K562 (cell line): ENCODE measurements at regions not wholly inside any gene's neighbourhood (a gene's known extent, or its start where the extent isn't known, plus 50 kb on each side); places are given as distances from the start of the nearest gene placed in this dataset.

Source experiments
- ATAC-seq: fragments of 200-7000 bp; cut with Tn5 transposase; 3 replicates; pipeline ENCODE4 v1.9.1; 2020; ENCODE audit warnings: moderate library complexity
- BruUV-seq: library from RNA; stranded (reverse); fragments of 400-500 nt; replicated peaks from 2 replicates; lab custom pipeline; 2021; lab: Mats Ljungman, UMichigan
- CTCF ChIA-PET: fragments of 300-600 bp; formaldehyde crosslinking; extraction: SDS; loops from one replicate; lab custom pipeline; 2021; ENCODE audit warnings: low intra/inter-chr PET ratio; lab: Yijun Ruan, JAX
- POLR2A ChIA-PET: fragments of 300-600, 350-650 bp; sonication (Branson Sonifier 250); formaldehyde crosslinking; extraction: SDS; loops from one replicate; lab custom pipeline; 2021; ENCODE audit warnings: antibody characterized with exemption, inconsistent platforms; lab: Yijun Ruan, JAX
- DNase-seq, 4 experiments: peaks; one replicate each; pipeline versions ENCODE4 v3.0.0 to v3.0.0-alpha.2; 2011 to 2018; ENCODE audit warnings: low spot score in 3 of 4, mixed read lengths in 3 of 4; ENCODE audit errors: extremely low read depth in 1 of 4
- FAIRE-seq: peaks from 2 replicates; lab custom pipeline; 2011; peaks lifted over from hg19 to GRCh38; lab: Jason Lieb, UNC
- H2AFZ ChIP-seq: 2 replicates; pipeline ENCODE4 v1.6.0; 2011; ENCODE audit warnings: low read depth, low read length, control low read depth, inconsistent platforms
- H3K27ac ChIP-seq: fragments of 200-600 bp; 3 replicates; pipeline ENCODE4 v1.8.0; 2011; ENCODE audit warnings: low read depth, mild to moderate bottlenecking, control low read depth, inconsistent platforms, low read length, moderate library complexity, mixed read lengths; ENCODE audit errors: extremely low read depth
- H3K27me3 ChIP-seq, 2 experiments: fragments of 300-600 bp in 1 of 2; 2 replicates in 1 of 2; 3 replicates in 1 of 2; pipeline versions ENCODE4 v1.6.0 to v1.8.0; 2011; ENCODE audit warnings: inconsistent platforms in 2 of 2, low read length in 2 of 2, mild to moderate bottlenecking in 1 of 2, mixed read lengths in 1 of 2, moderate library complexity in 1 of 2; ENCODE audit not compliant: control insufficient read depth in 2 of 2, insufficient read depth in 2 of 2
- H3K36me3 ChIP-seq: fragments of 300-600 bp; 3 replicates; pipeline ENCODE4 v1.8.0; 2011; ENCODE audit warnings: mild to moderate bottlenecking, low read length, inconsistent platforms; ENCODE audit not compliant: control insufficient read depth, insufficient read depth
- H3K4me1 ChIP-seq, 2 experiments: fragments of 200-600 bp in 1 of 2; replicated peaks in 1 of 2; 2 replicates in 1 of 2; 3 replicates in 1 of 2; pipeline versions ENCODE4 v1.5.1 to v1.8.0; 2011; ENCODE audit warnings: inconsistent platforms in 2 of 2, low read length in 2 of 2, mild to moderate bottlenecking in 1 of 2, mixed read lengths in 1 of 2, moderate library complexity in 1 of 2; ENCODE audit not compliant: control insufficient read depth in 2 of 2, insufficient read depth in 2 of 2
- H3K4me2 ChIP-seq: 2 replicates; pipeline ENCODE4 v1.6.1; 2011; ENCODE audit warnings: low read length, control low read depth, inconsistent platforms, mixed read lengths; ENCODE audit not compliant: insufficient read depth
- H3K4me3 ChIP-seq: fragments of 200-600 bp; sonication (generic), shearing (Covaris generic); 2 replicates; pipeline ENCODE4 v1.5.1; 2016; ENCODE audit warnings: control low read depth, inconsistent platforms
- H3K79me2 ChIP-seq: fragments of 200-600 bp; 3 replicates; pipeline ENCODE4 v1.8.0; 2011; ENCODE audit warnings: low read length, inconsistent platforms; ENCODE audit not compliant: control insufficient read depth, insufficient read depth
- H3K9ac ChIP-seq, 2 experiments: 2 replicates each; pipeline versions ENCODE4 v1.6.0 to v1.6.1; 2011; ENCODE audit warnings: low read depth in 2 of 2, low read length in 2 of 2, control low read depth in 1 of 2, inconsistent platforms in 1 of 2, mild to moderate bottlenecking in 1 of 2, mixed read lengths in 1 of 2; ENCODE audit not compliant: insufficient read depth in 1 of 2
- H3K9me1 ChIP-seq: one replicate; pipeline ENCODE4 v1.6.0; 2011; ENCODE audit warnings: inconsistent platforms, mild to moderate bottlenecking, low read length, moderate library complexity; ENCODE audit not compliant: control insufficient read depth, insufficient read depth
- H3K9me3 ChIP-seq: replicated peaks from 2 replicates; pipeline ENCODE4 v1.5.1; 2011; ENCODE audit warnings: low read depth, low read length, inconsistent platforms; ENCODE audit not compliant: control insufficient read depth, insufficient read depth
- H4K20me1 ChIP-seq: replicated peaks from 2 replicates; pipeline ENCODE4 v1.6.1; 2011; ENCODE audit warnings: low read length, inconsistent platforms, mixed read lengths; ENCODE audit not compliant: control insufficient read depth, insufficient read depth
- CBX1 ChIP-seq: sonication (generic); IDR thresholded peaks from 2 replicates; pipeline ENCODE4 v1.6.1; 2016; ENCODE audit warnings: antibody characterized with exemption, low read depth, mild to moderate bottlenecking
- CBX5 ChIP-seq: IDR thresholded peaks from 2 replicates; pipeline ENCODE4 v1.6.1; 2014; ENCODE audit warnings: low read depth, borderline replicate concordance
- CREB1 ChIP-seq, 2 experiments: sonication (generic) in 1 of 2; formaldehyde crosslinking in 1 of 2; IDR thresholded peaks; 2 replicates each; pipeline versions ENCODE4 v1.6.1 to v1.8.0; 2012 to 2022; ENCODE audit warnings: inconsistent platforms in 1 of 2, mild to moderate bottlenecking in 1 of 2, missing genetic modification reagents in 1 of 2, moderate library complexity in 1 of 2
- DMBX1 ChIP-seq: fragments of 250-450 bp; sonication (Bioruptor Pico); IDR thresholded peaks from 2 replicates; pipeline ENCODE4 v1.8.0; 2022; ENCODE audit warnings: inconsistent platforms, mild to moderate bottlenecking, moderate library complexity, borderline replicate concordance
- GTF2A2 ChIP-seq: IDR thresholded peaks from 2 replicates; pipeline ENCODE4 v1.6.1; 2016; ENCODE audit warnings: mild to moderate bottlenecking, missing genetic modification characterization, missing compliant biosample characterization
- HMG20B ChIP-seq: fragments of 250-450 bp; sonication (Bioruptor Pico); IDR thresholded peaks from 2 replicates; pipeline ENCODE4 v1.5.0; 2021; ENCODE audit warnings: mild to moderate bottlenecking
- JUN ChIP-seq, 2 experiments: sonication (generic) in 1 of 2; formaldehyde crosslinking in 1 of 2; IDR thresholded peaks; 2 replicates each; pipeline versions ENCODE4 v1.6.1 to v1.8.0; 2012 to 2022; ENCODE audit warnings: borderline replicate concordance in 2 of 2, mild to moderate bottlenecking in 2 of 2, improper control_type of control experiment in 1 of 2, low read depth in 1 of 2, low read length in 1 of 2, missing genetic modification reagents in 1 of 2
- NBN ChIP-seq: fragments of 450-650 bp; IDR thresholded peaks from 2 replicates; pipeline ENCODE4 v1.6.1; 2016; ENCODE audit warnings: low read depth, mild to moderate bottlenecking
- PCBP1 ChIP-seq: fragments of 200-400 bp; formaldehyde crosslinking; IDR thresholded peaks from 2 replicates; pipeline ENCODE4 v1.6.1; 2018; ENCODE audit warnings: mild to moderate bottlenecking, low read depth, low read length; ENCODE audit not compliant: poor library complexity, severe bottlenecking
- PURB ChIP-seq: sonication (generic); formaldehyde crosslinking; IDR thresholded peaks from 2 replicates; pipeline ENCODE4 v1.9.0; 2021; ENCODE audit warnings: low read depth, mild to moderate bottlenecking, missing genetic modification reagents
- RNF219 ChIP-seq: fragments of 250-450 bp; sonication (Bioruptor Pico); IDR thresholded peaks from 2 replicates; pipeline ENCODE4 v1.5.0; 2022; ENCODE audit warnings: mild to moderate bottlenecking
- TAF9B ChIP-seq: fragments of 450-650 bp; IDR thresholded peaks from 2 replicates; pipeline ENCODE4 v1.6.1; 2018; ENCODE audit warnings: mild to moderate bottlenecking; ENCODE audit not compliant: partially characterized antibody
- UBTF ChIP-seq, 2 experiments: IDR thresholded peaks; 2 replicates each; pipeline ENCODE4 v1.6.1; 2012; ENCODE audit warnings: improper control_type of control experiment in 2 of 2, low read depth in 2 of 2, low read length in 2 of 2, borderline replicate concordance in 1 of 2
- ZBTB9 ChIP-seq: fragments of 450-650 bp; formaldehyde crosslinking; IDR thresholded peaks from 2 replicates; pipeline ENCODE4 v1.4.0; 2020; ENCODE audit warnings: mild to moderate bottlenecking, moderate library complexity
- ZNF707 ChIP-seq: fragments of 250-450 bp; sonication (Bioruptor Pico); conservative IDR thresholded peaks from 2 replicates; pipeline ENCODE4 v1.8.0; 2022; ENCODE audit warnings: inconsistent platforms, mild to moderate bottlenecking, moderate library complexity
- ZNF717 ChIP-seq: fragments of 250-450 bp; sonication (Bioruptor Pico); IDR thresholded peaks from 2 replicates; pipeline ENCODE4 v1.5.0; 2021
- WGBS: fragments of 100-300 bp; shearing (Covaris generic); methylation state at CpG from one replicate; pipeline ENCODE4 v1.1.6; 2016; ENCODE audit warnings: low coverage, mixed read lengths; ENCODE audit not compliant: insufficient coverage; ENCODE audit errors: missing lambda C conversion rate; 5-methylcytosine and 5-hydroxymethylcytosine counted together
- in situ Hi-C: fragments of 300-500 bp; cut with MboI; formaldehyde crosslinking; loops from 4 replicates; pipeline ENCODE4 v1.15.0; 2018; ENCODE audit warnings: inconsistent platforms, mixed read lengths
- intact Hi-C: fragments of 100-400 bp; cut with micrococcal nuclease; formaldehyde crosslinking; loops from 2 replicates; pipeline ENCODE4 v1.14.2; 2022

- no peak for TF ChIP-seq UBTF (IDR thresholded peaks at IDR 0.05; ENCODE audit: borderline replicate concordance in 1 of 2, low read depth in 2 of 2, low read length in 2 of 2)
- no peak for TF ChIP-seq PCBP1
- TF ChIP-seq, all 486 proteins: peak for 0
These were observed 236.1 kb upstream of the LDB2 start (continued) for GRCh38 chr4:17134565-17134964.

- H3K36me3 ChIP-seq, result no peaks in the 10 kb centered on the region
- H3K4me1 ChIP-seq, result no peaks in the 10 kb centered on the region
- no peak for DNase-seq
- no peaks in the 10 kb centered on the region for H4K20me1 ChIP-seq
- no peaks in the 10 kb centered on the region for H3K9me1 ChIP-seq
- ChIA-PET CTCF (no interaction called here), POLR2A (no interaction called here)
- in situ Hi-C loops (no loop called here), intact Hi-C loops (no loop called here)
- H3K4me2 ChIP-seq, result no peak overlapping the region
- ATAC-seq, result no peak
- FAIRE-seq, result no peak
- no peaks in the 10 kb centered on the region for H3K9me3 ChIP-seq
- no peaks in the 10 kb centered on the region for H3K79me2 ChIP-seq
- H3K9ac ChIP-seq, result no peak overlapping the region
- no peak overlapping the region for H2AFZ ChIP-seq
- H3K27me3 ChIP-seq, result no peaks in the 10 kb centered on the region
- no peak overlapping the region for H3K27ac ChIP-seq
- 0% methylated on average over 3 of the region's 3 CpGs for WGBS
- no TSS peak for BruUV-seq
- no peak overlapping the region for H3K4me3 ChIP-seq
- no peak for TF ChIP-seq HMG20B
- TF ChIP-seq GTF2A2 (tag), result no peak
- no peak for TF ChIP-seq ZNF707 (CRISPR knock-in tag)
- no peak for TF ChIP-seq PURB (CRISPR knock-in tag)
- TF ChIP-seq RNF219 (CRISPR knock-in tag), result no peak
- no peak for TF ChIP-seq NBN
- TF ChIP-seq ZNF717, result no peak
- no peak for TF ChIP-seq ZBTB9 (CRISPR knock-in tag)
- no peak for TF ChIP-seq CBX5
- TF ChIP-seq TAF9B, result no peak
- no peak for TF ChIP-seq JUN (IDR thresholded peaks at IDR 0.05; ENCODE audit: borderline replicate concordance, low read depth, low read length)
- TF ChIP-seq JUN (CRISPR knock-in tag; IDR thresholded peaks at IDR 0.05; ENCODE audit: borderline replicate concordance), result no peak
- no peak for TF ChIP-seq CBX1
- no peak for TF ChIP-seq DMBX1 (CRISPR knock-in tag)
- no peak for TF ChIP-seq CREB1 (IDR thresholded peaks at IDR 0.05)
- TF ChIP-seq CREB1 (CRISPR knock-in tag; IDR thresholded peaks at IDR 0.05), result no peak
These were observed 235.7 kb upstream of the LDB2 start for GRCh38 chr4:17134100-17134499.
